Right lobe of liver (tissue), 6 donors: ENCODE measurements at regions not wholly inside any gene's neighbourhood (a gene's known extent, or its start where the extent isn't known, plus 50 kb on each side); places are given as distances from the start of the nearest gene placed in this dataset.
"Not testable (repeated sequence)": the region's sequence is repeated elsewhere in the genome, so short reads cannot be mapped to it uniquely, and the experiment has no call there.

ENCODE experiments used
- ATAC-seq, 4 donors: fragments of 200-7000 bp; cut with Tn5 transposase; one replicate each; pipeline ENCODE4 v1.9.1; 2020; ENCODE audit warnings: mild to moderate bottlenecking in 4 of 4, moderate library complexity in 4 of 4
- DNase-seq, 3 donors: peaks; one replicate each; pipeline ENCODE4 v3.0.0-alpha.2; 2020
- H3K27ac ChIP-seq, 3 donors: fragments of 200-600 bp; one replicate each; pipeline ENCODE4 v1.8.0; 2022
- H3K27me3 ChIP-seq, 2 donors: fragments of 200-600 bp; one replicate each; pipeline ENCODE4 v1.8.0; 2022
- H3K36me3 ChIP-seq, 4 donors: fragments of 200-600 bp; sonication (generic) in 1 of 4; one replicate each; pipeline versions ENCODE4 v1.5.1 to v1.8.0; 2017 to 2022; ENCODE audit warnings: control low read depth in 1 of 4
- H3K4me1 ChIP-seq, 4 donors: fragments of 200-600 bp; sonication (generic) in 1 of 4; one replicate each; pipeline versions ENCODE4 v1.5.1 to v1.8.0; 2017 to 2022; ENCODE audit warnings: control low read depth in 1 of 4
- H3K4me3 ChIP-seq, 3 donors: fragments of 200-600 bp; one replicate each; pipeline ENCODE4 v1.8.0; 2022
- H3K9me3 ChIP-seq, 4 donors: fragments of 200-600 bp; sonication (generic) in 1 of 4; one replicate each; pipeline versions ENCODE4 v1.5.1 to v1.8.0; 2017 to 2022; ENCODE audit warnings: control low read depth in 1 of 4
- CTCF ChIP-seq, 4 donors: fragments of 200-600 bp in 3 of 4; fragments of 450-650 bp in 1 of 4; IDR thresholded peaks; one replicate each; pipeline versions ENCODE4 v1.5.1 to v1.8.0; 2016 to 2022; ENCODE audit warnings: antibody characterized with exemption in 4 of 4, mild to moderate bottlenecking in 2 of 4
- POLR2A ChIP-seq: fragments of 450-650 bp; IDR thresholded peaks from one replicate; pipeline ENCODE4 v1.6.1; 2017; ENCODE audit warnings: antibody characterized with exemption, mild to moderate bottlenecking
- WGBS: methylation state at CpG from one replicate; pipeline ENCODE4 v1.1.6; 2018; ENCODE audit warnings: low coverage, low lambda C conversion rate; ENCODE audit not compliant: insufficient coverage; ENCODE audit errors: missing lambda C conversion rate; 5-methylcytosine and 5-hydroxymethylcytosine counted together
- intact Hi-C, 2 donors: fragments of 100-400 bp; cut with DNase I; formaldehyde crosslinking; loops; one replicate each; pipeline versions ENCODE4 v1.11.2 to v1.14.1; 2022
- donor health status: DM: no; HTN: yes; CAD: no.
- donor health status: DM: no; HTN: no; CAD: no.
- donor health status: DM: no; HTN: no; CAD: no.
- donor health status: DM: no; HTN: yes; CAD: no.
- donor health status: DM: no; HTN: yes; CAD: no.

GRCh38 chr7:37571806-37572205, 111.8 kb upstream of the GPR141 start:
- H3K27ac ChIP-seq = no peak overlapping the region
- no peak for ATAC-seq
- no peak for TF ChIP-seq POLR2A
- TF ChIP-seq CTCF (IDR thresholded peaks at IDR 0.05) = no peak
- no peak for DNase-seq
- no peaks in the 10 kb centered on the region for H3K9me3 ChIP-seq
- H3K36me3 ChIP-seq = no peaks in the 10 kb centered on the region
- H3K4me3 ChIP-seq = no peak overlapping the region
- WGBS = 86% methylated on average over 3 of the region's 3 CpGs
- intact Hi-C loops = no loop called here
- H3K27me3 ChIP-seq = no peaks in the 10 kb centered on the region
- H3K4me1 ChIP-seq = no peaks in the 10 kb centered on the region

GRCh38 chr7:37577412-37577811, 106.2 kb upstream of the GPR141 start:
- intact Hi-C loops = no loop called here
- 31% methylated on average over 2 of the region's 2 CpGs for WGBS
- TF ChIP-seq CTCF (IDR thresholded peaks at IDR 0.05) = no peak
- no peak for ATAC-seq
- Histone ChIP-seq H3K9me3 (no peaks in the 10 kb centered on the region), H3K4me1 (no peaks in the 10 kb centered on the region), H3K36me3 (no peaks in the 10 kb centered on the region), H3K4me3 (no peak overlapping the region), H3K27me3 (no peaks in the 10 kb centered on the region), H3K27ac (no peak overlapping the region)
- no peak for DNase-seq

GRCh38 chr7:37577901-37578300, 105.7 kb upstream of the GPR141 start:
- TF ChIP-seq POLR2A = no peak
- TF ChIP-seq CTCF (IDR thresholded peaks at IDR 0.05) = no peak
- 24% methylated on average over 4 of the region's 4 CpGs for WGBS

GRCh38 chr7:37578350-37578749, 105.2 kb upstream of the GPR141 start:
- intact Hi-C loops = no loop called here
- Histone ChIP-seq H3K27ac (no peak overlapping the region), H3K9me3 (no peaks in the 10 kb centered on the region), H3K4me3 (no peak overlapping the region), H3K36me3 (no peaks in the 10 kb centered on the region), H3K27me3 (no peaks in the 10 kb centered on the region), H3K4me1 (no peaks in the 10 kb centered on the region)
- 83% methylated on average over 1 of the region's 1 CpG for WGBS
- no peak for TF ChIP-seq POLR2A
- TF ChIP-seq CTCF (IDR thresholded peaks at IDR 0.05) = no peak
- ATAC-seq = no peak
- no peak for DNase-seq

More at GRCh38 chr7:37577901-37578300, 105.7 kb upstream of the GPR141 start:
- no peak for ATAC-seq
- no peaks in the 10 kb centered on the region for H3K9me3 ChIP-seq
- no peaks in the 10 kb centered on the region for H3K36me3 ChIP-seq
- H3K27me3 ChIP-seq = no peaks in the 10 kb centered on the region
- no peak for DNase-seq
- H3K4me3 ChIP-seq = no peak overlapping the region
- no peak overlapping the region for H3K27ac ChIP-seq
- intact Hi-C loops = no loop called here
- H3K4me1 ChIP-seq = no peaks in the 10 kb centered on the region

- intact Hi-C loops = no loop called here
- WGBS = 44% methylated on average over 3 of the region's 3 CpGs
- TF ChIP-seq POLR2A (no peak), CTCF (IDR thresholded peaks at IDR 0.05) (no peak)
These were observed 103.2 kb upstream of the GPR141 start for GRCh38 chr7:37580376-37580775.

GRCh38 chr7:37584651-37585463, 98.7 kb upstream of the GPR141 start:
- H3K4me1 ChIP-seq, H3K9me3 ChIP-seq, ATAC-seq, H3K27ac ChIP-seq, H3K36me3 ChIP-seq, H3K27me3 ChIP-seq, H3K4me3 ChIP-seq, DNase-seq, intact Hi-C loops: not testable (repeated sequence)
- 77% methylated on average over 4 of the region's 4 CpGs for WGBS

More at GRCh38 chr7:37580376-37580775, 103.2 kb upstream of the GPR141 start:
- Histone ChIP-seq H3K4me3 (no peak overlapping the region), H3K27me3 (no peaks in the 10 kb centered on the region), H3K9me3 (no peaks in the 10 kb centered on the region), H3K36me3 (no peaks in the 10 kb centered on the region), H3K4me1 (no peaks in the 10 kb centered on the region), H3K27ac (no peak overlapping the region)
- DNase-seq (no peak), ATAC-seq (no peak)
